Activated CD4-positive, alpha-beta memory T cell treated with anti-CD3 and anti-CD28 coated beads for 36 hours (primary cell): ENCODE measurements at regions not wholly inside any gene's neighbourhood (a gene's known extent, or its start where the extent isn't known, plus 50 kb on each side); places are given as distances from the start of the nearest gene placed in this dataset.
"Not testable (repeated sequence)": the region's sequence is repeated elsewhere in the genome, so short reads cannot be mapped to it uniquely, and the experiment has no call there.

Source experiments
- CTCF ChIA-PET: fragments of 350-600 bp; sonication (Branson Sonifier 250); formaldehyde crosslinking; loops from one replicate; lab custom pipeline; 2021; ENCODE audit warnings: antibody characterized with exemption, inconsistent platforms; lab: Charles Lee
- POLR2A ChIA-PET: fragments of 350-600 bp; sonication (Branson Sonifier 250); formaldehyde crosslinking; loops from one replicate; lab custom pipeline; 2021; ENCODE audit warnings: antibody characterized with exemption; lab: Charles Lee
- DNase-seq: peaks from one replicate; pipeline ENCODE4 v3.0.0-alpha.2; 2020
- H3K27ac Mint-ChIP-seq: one replicate; pipeline ENCODE4 v1.8.0; 2021; ENCODE audit warnings: mixed read lengths
- H3K27me3 Mint-ChIP-seq: one replicate; pipeline ENCODE4 v1.8.0; 2021; ENCODE audit warnings: mixed read lengths
- H3K36me3 Mint-ChIP-seq: one replicate; pipeline ENCODE4 v1.8.0; 2021; ENCODE audit warnings: mixed read lengths
- H3K4me1 Mint-ChIP-seq: one replicate; pipeline ENCODE4 v1.8.0; 2021; ENCODE audit warnings: low read depth, mixed read lengths
- H3K4me3 Mint-ChIP-seq: one replicate; pipeline ENCODE4 v1.8.0; 2021; ENCODE audit warnings: mild to moderate bottlenecking, mixed read lengths
- H3K9me3 Mint-ChIP-seq: one replicate; pipeline ENCODE4 v1.8.0; 2021; ENCODE audit warnings: mixed read lengths
- intact Hi-C: fragments of 100-400 bp; cut with micrococcal nuclease; formaldehyde crosslinking; loops from one replicate; pipeline ENCODE4 v1.15.1; 2023

GRCh38 chr5:152739916-152740315 lies 334.8 kb upstream of the NMUR2 start:
- H3K4me1 Mint-ChIP-seq = no peaks in the 10 kb centered on the region
- H3K9me3 Mint-ChIP-seq = peaks cover 20% of the 10 kb centered on the region
- POLR2A ChIA-PET = no interaction called here
- intact Hi-C loops = no loop called here
- no peak overlapping the region for H3K4me3 Mint-ChIP-seq
- DNase-seq = no peak
- H3K36me3 Mint-ChIP-seq = no peaks in the 10 kb centered on the region
- CTCF ChIA-PET = no interaction called here
- H3K27me3 Mint-ChIP-seq = no peaks in the 10 kb centered on the region
- no peak overlapping the region for H3K27ac Mint-ChIP-seq

DNA sequence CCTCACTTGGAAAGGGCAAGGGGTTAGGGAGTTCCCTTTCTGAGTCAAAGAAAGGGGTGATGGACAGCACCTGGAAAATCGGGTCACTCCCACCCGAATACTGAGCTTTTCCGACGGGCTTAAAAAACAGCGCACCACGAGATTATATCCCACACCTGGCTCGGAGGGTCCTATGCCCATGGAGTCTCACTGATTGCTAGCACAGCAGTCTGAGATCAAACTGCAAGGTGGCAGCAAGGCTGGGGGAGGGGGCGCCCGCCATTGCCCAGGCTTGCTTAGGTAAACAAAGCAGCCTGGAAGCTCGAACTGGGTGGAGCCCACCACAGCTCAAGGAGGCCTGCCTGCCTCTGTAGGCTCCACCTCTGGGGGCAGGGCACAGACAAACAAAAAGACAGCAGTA lies 336.0 kb upstream of the NMUR2 start:
- H3K27me3 Mint-ChIP-seq, DNase-seq, H3K4me1 Mint-ChIP-seq, H3K36me3 Mint-ChIP-seq, intact Hi-C loops, H3K27ac Mint-ChIP-seq, CTCF ChIA-PET, POLR2A ChIA-PET, H3K4me3 Mint-ChIP-seq: not testable (repeated sequence)
- H3K9me3 Mint-ChIP-seq = peaks cover 20% of the 10 kb centered on the region

- H3K27me3 Mint-ChIP-seq, CTCF ChIA-PET, H3K36me3 Mint-ChIP-seq, H3K4me1 Mint-ChIP-seq, intact Hi-C loops, DNase-seq, H3K4me3 Mint-ChIP-seq, POLR2A ChIA-PET, H3K27ac Mint-ChIP-seq: not testable (repeated sequence)
- peaks cover 17% of the 10 kb centered on the region for H3K9me3 Mint-ChIP-seq
These were observed 382.7 kb upstream of the NMUR2 start for GRCh38 chr5:152787709-152788217.

DNA sequence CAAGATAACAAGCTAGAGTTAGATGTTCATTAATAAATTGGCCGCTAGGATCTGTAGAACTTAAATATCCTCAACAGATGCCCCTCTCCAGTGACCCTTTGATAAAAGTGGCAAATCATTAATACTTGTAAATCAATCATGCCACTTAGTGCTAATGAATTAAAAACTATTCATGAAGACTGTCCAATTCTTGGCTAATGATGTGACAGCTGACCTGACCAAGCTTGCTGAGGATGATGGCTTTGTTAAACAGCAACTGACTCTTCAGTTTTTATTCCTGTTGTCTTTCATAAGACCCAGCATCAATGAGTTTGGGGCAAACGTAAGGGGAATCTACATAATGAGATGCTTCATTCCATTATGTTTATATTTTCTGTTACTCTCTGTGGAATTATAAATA lies 396.8 kb upstream of the NMUR2 start:
- no peaks in the 10 kb centered on the region for H3K27me3 Mint-ChIP-seq
- CTCF ChIA-PET = no interaction called here
- no peaks in the 10 kb centered on the region for H3K4me1 Mint-ChIP-seq
- H3K4me3 Mint-ChIP-seq = no peak overlapping the region
- POLR2A ChIA-PET = no interaction called here
- DNase-seq = no peak
- intact Hi-C loops = no loop called here
- H3K27ac Mint-ChIP-seq = no peak overlapping the region
- H3K36me3 Mint-ChIP-seq = no peaks in the 10 kb centered on the region
- H3K9me3 Mint-ChIP-seq = peaks cover 2% of the 10 kb centered on the region

DNA sequence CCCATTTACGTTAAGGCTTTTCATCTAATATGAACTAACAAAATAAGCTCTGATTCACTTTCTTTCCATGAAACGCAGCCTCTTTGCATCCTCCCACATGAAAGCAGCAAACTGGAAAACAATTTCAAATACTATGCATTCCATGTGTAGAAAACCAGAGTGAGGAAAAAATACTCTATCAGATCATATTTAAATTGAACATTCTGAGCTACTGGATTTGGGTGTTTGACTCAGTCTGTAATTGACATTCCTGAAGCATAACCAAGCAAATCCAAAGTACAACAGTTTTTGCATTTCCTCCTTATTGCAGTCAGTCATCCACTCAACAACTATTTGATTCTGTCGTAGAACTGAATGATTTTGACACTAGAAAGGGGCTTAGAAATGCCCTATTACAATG lies 399.1 kb upstream of the NMUR2 start:
- CTCF ChIA-PET = no interaction called here
- DNase-seq = no peak
- H3K4me1 Mint-ChIP-seq = no peaks in the 10 kb centered on the region
- H3K9me3 Mint-ChIP-seq = peaks cover 2% of the 10 kb centered on the region
- no peak overlapping the region for H3K27ac Mint-ChIP-seq
- H3K4me3 Mint-ChIP-seq = no peak overlapping the region
- POLR2A ChIA-PET = no interaction called here
- H3K36me3 Mint-ChIP-seq = no peaks in the 10 kb centered on the region
- intact Hi-C loops = no loop called here
- H3K27me3 Mint-ChIP-seq = no peaks in the 10 kb centered on the region

- Mint-ChIP-seq H3K9me3 (peaks cover 8% of the 10 kb centered on the region), H3K4me3 (no peak overlapping the region), H3K27me3 (no peaks in the 10 kb centered on the region), H3K36me3 (no peaks in the 10 kb centered on the region), H3K27ac (no peak overlapping the region), H3K4me1 (no peaks in the 10 kb centered on the region)
- DNase-seq = no peak
- CTCF ChIA-PET = no interaction called here
- intact Hi-C loops = no loop called here
- POLR2A ChIA-PET = no interaction called here
These were observed 406.9 kb upstream of the NMUR2 start for GRCh38 chr5:152811988-152812387.

GRCh38 chr5:152813526-152813925 lies 408.4 kb upstream of the NMUR2 start:
- Mint-ChIP-seq H3K36me3 (no peaks in the 10 kb centered on the region), H3K27me3 (no peaks in the 10 kb centered on the region), H3K9me3 (peaks cover 8% of the 10 kb centered on the region), H3K27ac (no peak overlapping the region), H3K4me1 (no peaks in the 10 kb centered on the region), H3K4me3 (no peak overlapping the region)
- CTCF ChIA-PET = no interaction called here
- POLR2A ChIA-PET = no interaction called here
- no peak for DNase-seq
- intact Hi-C loops = no loop called here

GRCh38 chr5:152819891-152820290 lies 414.8 kb upstream of the NMUR2 start:
- Mint-ChIP-seq H3K27ac (no peak overlapping the region), H3K36me3 (no peaks in the 10 kb centered on the region), H3K4me3 (no peak overlapping the region), H3K9me3 (peaks cover 4% of the 10 kb centered on the region), H3K27me3 (no peaks in the 10 kb centered on the region), H3K4me1 (no peaks in the 10 kb centered on the region)
- intact Hi-C loops = no loop called here
- POLR2A ChIA-PET = no interaction called here
- no peak for DNase-seq
- CTCF ChIA-PET = no interaction called here

- intact Hi-C loops = no loop called here
- H3K36me3 Mint-ChIP-seq = no peaks in the 10 kb centered on the region
- no peak overlapping the region for H3K4me3 Mint-ChIP-seq
- no peaks in the 10 kb centered on the region for H3K27me3 Mint-ChIP-seq
- ChIA-PET POLR2A (no interaction called here), CTCF (no interaction called here)
- DNase-seq = no peak
- H3K27ac Mint-ChIP-seq = no peak overlapping the region
- no peaks in the 10 kb centered on the region for H3K4me1 Mint-ChIP-seq
- peaks cover 9% of the 10 kb centered on the region for H3K9me3 Mint-ChIP-seq
These were observed 419.2 kb upstream of the NMUR2 start for GRCh38 chr5:152824316-152824715.

DNA sequence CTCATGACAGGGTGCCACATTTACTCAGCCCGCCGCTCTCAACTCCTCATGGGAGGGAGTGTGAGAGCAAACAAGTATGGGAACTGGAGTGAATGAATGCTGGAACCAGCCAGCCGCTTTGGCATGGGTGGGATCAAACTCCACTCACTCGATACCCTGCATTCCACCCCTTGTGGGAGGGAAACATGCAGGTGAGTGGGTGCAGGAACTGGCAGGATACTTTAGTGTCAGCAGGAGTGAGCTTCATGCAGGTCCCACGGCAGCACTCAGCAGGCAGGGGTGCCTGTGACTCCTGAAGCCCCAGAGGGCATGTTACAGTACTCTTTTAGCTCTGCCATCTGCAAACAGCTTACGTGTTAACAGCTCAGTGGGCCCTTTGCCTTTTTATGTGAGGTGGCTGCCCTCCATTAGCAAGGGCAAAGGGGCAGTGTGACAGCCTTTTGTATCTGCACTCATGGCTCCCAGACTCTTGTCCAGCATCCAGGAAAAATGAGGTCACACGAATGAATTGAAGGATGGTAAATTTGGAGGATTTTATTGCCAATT lies 433.2 kb upstream of the NMUR2 start:
- DNase-seq = no peak
- Mint-ChIP-seq H3K27me3 (no peaks in the 10 kb centered on the region), H3K27ac (no peak overlapping the region), H3K4me3 (no peak overlapping the region), H3K9me3 (no peaks in the 10 kb centered on the region), H3K36me3 (no peaks in the 10 kb centered on the region), H3K4me1 (no peaks in the 10 kb centered on the region)
- intact Hi-C loops = no loop called here
- ChIA-PET CTCF (no interaction called here), POLR2A (no interaction called here)

DNA sequence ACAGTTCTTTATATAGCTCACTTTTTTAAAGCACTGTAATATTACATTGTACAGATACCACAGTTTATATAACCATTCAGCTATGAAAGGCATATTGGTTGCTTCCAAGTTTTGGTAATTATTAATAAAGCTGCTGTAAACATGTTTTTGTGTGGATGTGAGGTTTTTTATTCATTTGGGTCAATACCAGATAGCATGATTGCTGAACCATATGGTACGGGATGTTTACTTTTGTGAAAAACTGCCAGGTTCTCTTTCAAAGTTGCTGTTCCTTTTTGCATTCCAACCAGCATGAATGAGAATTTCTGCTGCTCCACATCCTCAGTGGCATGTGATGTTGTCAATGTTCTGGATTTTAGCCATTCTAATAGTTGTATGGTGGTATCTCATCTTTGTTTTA lies 439.6 kb upstream of the NMUR2 start:
- POLR2A ChIA-PET = no interaction called here
- H3K9me3 Mint-ChIP-seq = peaks cover 5% of the 10 kb centered on the region
- no peak overlapping the region for H3K27ac Mint-ChIP-seq
- no peak overlapping the region for H3K4me3 Mint-ChIP-seq
- H3K4me1 Mint-ChIP-seq = no peaks in the 10 kb centered on the region
- H3K36me3 Mint-ChIP-seq = no peaks in the 10 kb centered on the region
- CTCF ChIA-PET = interaction anchor here (0.7 kb wide), 1 partner anchor 9 kb away, joined by 3 read pairs; no protein-coding TSS in a partner anchor
- no peaks in the 10 kb centered on the region for H3K27me3 Mint-ChIP-seq
- intact Hi-C loops = no loop called here
- DNase-seq = no peak

DNA sequence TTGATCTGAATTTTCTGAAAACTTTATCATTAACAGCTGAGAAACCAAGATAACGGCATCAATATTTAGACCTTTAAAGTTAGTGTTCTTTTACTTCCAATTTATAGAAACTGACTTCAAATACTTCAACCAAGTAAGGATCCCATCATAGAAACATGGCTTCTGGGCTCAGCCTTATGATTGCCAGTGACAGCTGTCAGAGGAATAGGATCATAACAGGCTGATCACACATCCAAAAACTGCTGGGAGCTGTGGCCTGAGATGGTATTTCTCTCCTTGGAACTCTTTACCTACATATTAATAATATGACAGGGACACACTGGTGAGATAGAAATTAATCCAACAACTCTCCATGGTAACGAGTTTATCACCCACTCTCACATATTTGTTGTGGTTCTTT lies 448.3 kb upstream of the NMUR2 start:
- no peak for DNase-seq
- Mint-ChIP-seq H3K4me3 (no peak overlapping the region), H3K27me3 (no peaks in the 10 kb centered on the region), H3K9me3 (peaks cover 8% of the 10 kb centered on the region), H3K4me1 (no peaks in the 10 kb centered on the region), H3K36me3 (no peaks in the 10 kb centered on the region), H3K27ac (no peak overlapping the region)
- ChIA-PET POLR2A (no interaction called here), CTCF (no interaction called here)
- intact Hi-C loops = no loop called here

- DNase-seq = no peak
- no peak overlapping the region for H3K27ac Mint-ChIP-seq
- ChIA-PET CTCF (no interaction called here), POLR2A (no interaction called here)
- H3K36me3 Mint-ChIP-seq = no peaks in the 10 kb centered on the region
- peaks cover 2% of the 10 kb centered on the region for H3K9me3 Mint-ChIP-seq
- no peaks in the 10 kb centered on the region for H3K4me1 Mint-ChIP-seq
- no peak overlapping the region for H3K4me3 Mint-ChIP-seq
- H3K27me3 Mint-ChIP-seq = no peaks in the 10 kb centered on the region
- intact Hi-C loops = no loop called here
These were observed 450.4 kb upstream of the NMUR2 start for GRCh38 chr5:152855441-152855840.
